Subcutaneous abdominal adipose tissue (tissue), 5 donors: ENCODE measurements at regions not wholly inside any gene's neighbourhood (a gene's known extent, or its start where the extent isn't known, plus 50 kb on each side); places are given as distances from the start of the nearest gene placed in this dataset.

ENCODE experiments used
- H3K27ac ChIP-seq: one replicate; pipeline ENCODE4 v1.7.0; 2013; ENCODE audit warnings: low read depth, mild to moderate bottlenecking, inconsistent platforms, low read length, moderate library complexity
- H3K27me3 ChIP-seq, 5 donors: one replicate each; pipeline ENCODE4 v1.7.0; 2013; ENCODE audit warnings: low read length in 5 of 5, inconsistent platforms in 1 of 5; ENCODE audit not compliant: control insufficient read depth in 5 of 5, insufficient read depth in 4 of 5
- H3K36me3 ChIP-seq, 5 donors: one replicate each; pipeline ENCODE4 v1.7.0; 2013; ENCODE audit warnings: low read length in 5 of 5; ENCODE audit not compliant: control insufficient read depth in 5 of 5, insufficient read depth in 5 of 5
- H3K4me1 ChIP-seq, 5 donors: one replicate each; pipeline ENCODE4 v1.7.0; 2013; ENCODE audit warnings: low read length in 5 of 5, mild to moderate bottlenecking in 3 of 5, moderate library complexity in 1 of 5; ENCODE audit not compliant: control insufficient read depth in 5 of 5, insufficient read depth in 5 of 5
- H3K4me3 ChIP-seq, 5 donors: one replicate each; pipeline ENCODE4 v1.7.0; 2013; ENCODE audit warnings: low read length in 5 of 5, low read depth in 1 of 5
- H3K9ac ChIP-seq, 5 donors: one replicate each; pipeline ENCODE4 v1.7.0; 2013; ENCODE audit warnings: low read length in 5 of 5, mild to moderate bottlenecking in 4 of 5, moderate library complexity in 3 of 5
- H3K9me3 ChIP-seq, 5 donors: one replicate each; pipeline ENCODE4 v1.7.0; 2013; ENCODE audit warnings: low read length in 5 of 5; ENCODE audit not compliant: control insufficient read depth in 5 of 5
- donor health status: healthy.
- donor health status: healthy.
- donor health status: healthy.
- donor health status: healthy.
- donor health status: healthy.

DNA sequence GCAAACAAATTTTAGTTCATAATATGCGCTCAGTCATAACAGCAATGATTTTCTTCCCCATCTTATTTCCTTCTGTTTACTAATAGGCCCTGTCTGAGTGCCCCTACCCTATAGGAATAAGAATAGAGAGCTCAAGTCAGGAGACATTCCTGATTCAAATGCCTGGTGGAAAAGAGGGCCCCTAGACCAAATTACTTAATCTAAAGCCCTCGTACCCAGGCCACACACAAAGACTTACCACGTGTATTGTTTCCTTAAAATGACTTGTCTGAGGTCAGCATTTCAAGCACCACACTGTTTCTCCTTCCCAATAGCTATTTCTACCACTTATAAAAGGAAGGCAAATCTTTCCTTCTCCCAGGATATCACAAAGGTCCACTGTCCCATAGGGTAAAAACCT, 314.9 kb upstream of the TMTC1 start:
- H3K36me3 ChIP-seq, result no peaks in the 10 kb centered on the region
- H3K4me1 ChIP-seq, result no peaks in the 10 kb centered on the region
- no peak overlapping the region for H3K9ac ChIP-seq
- no peaks in the 10 kb centered on the region for H3K9me3 ChIP-seq
- H3K27me3 ChIP-seq, result no peaks in the 10 kb centered on the region
- no peak overlapping the region for H3K27ac ChIP-seq
- H3K4me3 ChIP-seq, result no peak overlapping the region

DNA sequence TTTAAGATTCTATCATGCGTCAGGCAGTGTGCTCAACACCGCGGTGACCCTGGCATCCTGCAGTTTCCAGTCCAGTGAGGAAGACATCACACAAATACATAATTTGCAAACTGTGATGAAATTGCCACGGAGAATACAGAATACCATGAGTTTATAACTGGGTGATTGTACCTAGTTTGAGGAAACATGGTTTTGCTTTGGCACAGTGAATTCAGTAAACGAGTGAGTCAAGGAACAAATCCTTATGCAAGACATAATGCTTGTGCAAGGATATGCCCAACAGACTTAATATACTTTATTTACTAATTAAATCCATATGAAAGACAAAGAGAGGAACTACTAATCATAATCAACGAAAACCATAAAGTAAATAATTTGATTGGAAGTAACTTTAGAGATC, 311.8 kb upstream of the TMTC1 start:
- Histone ChIP-seq H3K27me3 (no peaks in the 10 kb centered on the region), H3K9ac (no peak overlapping the region), H3K27ac (no peak overlapping the region)

DNA sequence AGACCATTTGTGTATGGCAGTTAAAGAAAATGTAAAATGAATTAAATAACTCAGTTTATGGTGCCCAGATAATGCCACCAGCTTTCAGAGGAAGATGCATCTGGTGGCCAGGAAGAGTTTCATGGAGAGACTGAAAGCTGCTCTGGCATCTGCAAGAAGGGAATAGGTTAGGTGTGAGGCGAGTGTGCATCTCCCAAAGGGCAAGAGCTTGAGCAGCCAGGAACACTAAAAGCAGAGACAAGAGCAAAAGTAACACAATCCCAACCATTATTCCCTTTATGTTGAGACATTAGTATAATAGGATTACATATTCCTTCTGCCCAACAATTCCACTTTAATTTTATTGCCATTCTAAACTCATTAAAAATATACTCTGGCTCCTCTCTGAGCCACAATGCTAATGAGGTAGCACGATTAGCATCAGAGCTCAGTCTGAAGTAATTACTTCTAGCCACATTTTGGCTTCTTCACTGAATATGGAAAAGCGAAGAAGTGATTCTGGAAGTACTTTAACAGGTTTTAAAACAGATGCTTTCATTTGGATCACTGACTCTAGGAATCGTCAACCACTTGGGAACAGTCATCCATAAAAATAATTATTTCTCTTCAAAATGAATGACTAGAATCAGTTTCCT, 309.4 kb upstream of the TMTC1 start:
- Histone ChIP-seq H3K27me3 (no peaks in the 10 kb centered on the region), H3K36me3 (no peaks in the 10 kb centered on the region), H3K9ac (no peak overlapping the region), H3K27ac (no peak overlapping the region), H3K9me3 (no peaks in the 10 kb centered on the region), H3K4me3 (no peak overlapping the region), H3K4me1 (no peaks in the 10 kb centered on the region)

More for the DNA sequence above, 311.8 kb upstream of the TMTC1 start:
- Histone ChIP-seq H3K4me1 (no peaks in the 10 kb centered on the region), H3K9me3 (no peaks in the 10 kb centered on the region), H3K36me3 (no peaks in the 10 kb centered on the region), H3K4me3 (no peak overlapping the region)

DNA sequence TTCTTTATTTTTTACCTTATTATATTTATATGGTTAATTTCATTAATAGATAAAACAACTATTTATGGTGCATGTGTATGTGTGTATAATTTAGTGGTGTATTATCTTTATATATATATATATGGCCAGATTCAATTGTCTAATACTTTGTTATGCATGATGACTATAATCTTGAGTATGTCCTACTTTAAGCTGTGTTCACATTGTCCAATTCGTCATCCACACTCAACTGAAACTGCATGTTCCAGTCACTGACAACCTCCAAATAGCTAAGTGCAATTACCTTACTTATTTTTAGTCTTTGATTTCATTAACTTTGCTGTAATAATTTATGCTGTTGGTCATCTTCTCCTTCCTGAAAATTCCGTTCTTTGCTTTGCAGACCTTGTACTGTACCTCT, 306.5 kb upstream of the TMTC1 start:
- Histone ChIP-seq H3K4me3 (no peak overlapping the region), H3K9ac (no peak overlapping the region), H3K4me1 (no peaks in the 10 kb centered on the region), H3K36me3 (no peaks in the 10 kb centered on the region), H3K9me3 (no peaks in the 10 kb centered on the region), H3K27ac (no peak overlapping the region), H3K27me3 (no peaks in the 10 kb centered on the region)

DNA sequence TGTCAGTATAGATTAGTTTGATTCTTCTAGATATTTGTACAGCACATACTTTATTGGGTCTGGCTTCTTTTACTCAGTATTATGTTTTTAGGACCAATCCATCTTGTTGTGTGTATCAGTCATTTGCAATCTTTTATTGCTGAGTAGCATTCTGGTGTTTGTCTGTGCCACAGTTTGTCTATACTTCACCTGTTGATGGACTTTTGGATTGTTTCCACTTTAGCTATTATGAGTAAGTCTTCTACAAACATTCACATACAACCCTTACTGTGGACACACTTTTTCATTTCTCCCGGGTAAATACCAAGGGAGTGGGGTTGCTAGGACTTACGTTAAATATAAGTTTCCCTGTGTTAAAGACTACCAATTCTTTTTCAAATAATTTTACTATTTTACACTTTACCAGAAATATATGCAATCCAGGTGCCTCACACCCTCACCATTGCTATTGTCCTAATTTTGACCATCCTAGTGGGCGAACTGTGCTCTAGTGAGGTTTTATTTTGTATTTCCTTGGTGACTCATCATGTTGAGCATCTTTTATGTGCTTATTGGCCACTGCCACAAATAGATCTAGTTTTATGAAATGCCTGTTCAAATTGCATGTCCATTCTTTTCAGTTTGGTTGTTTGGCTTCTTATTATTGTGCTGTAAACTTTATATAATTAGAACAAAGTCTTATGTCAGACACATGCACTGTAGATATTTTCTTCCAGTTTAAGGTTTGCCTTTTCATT, 304.7 kb upstream of the TMTC1 start:
- H3K27ac ChIP-seq, result no peak overlapping the region
- H3K9ac ChIP-seq, result no peak overlapping the region
- H3K36me3 ChIP-seq, result no peaks in the 10 kb centered on the region
- no peaks in the 10 kb centered on the region for H3K4me1 ChIP-seq
- H3K4me3 ChIP-seq, result no peak overlapping the region
- no peaks in the 10 kb centered on the region for H3K27me3 ChIP-seq
- no peaks in the 10 kb centered on the region for H3K9me3 ChIP-seq

DNA sequence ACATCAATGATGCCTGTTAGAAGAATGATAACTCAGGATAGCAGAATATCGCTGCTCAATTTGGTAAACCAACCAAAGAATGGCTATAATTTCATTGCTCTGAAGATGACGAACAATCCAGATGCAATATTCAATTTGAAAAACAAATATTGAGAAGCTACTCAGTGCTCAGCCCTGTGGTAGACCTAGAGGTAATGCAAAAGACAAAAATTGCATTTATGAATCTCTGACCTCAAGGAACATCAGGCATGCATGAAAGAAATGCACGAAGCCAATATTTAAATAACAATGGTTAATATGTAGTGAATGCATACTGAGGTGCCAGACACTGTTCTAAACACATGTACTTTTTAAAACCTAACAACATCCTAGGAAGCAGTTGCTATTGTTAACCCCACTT, 298.6 kb upstream of the TMTC1 start:
- Histone ChIP-seq H3K9ac (no peak overlapping the region), H3K4me1 (no peaks in the 10 kb centered on the region), H3K36me3 (no peaks in the 10 kb centered on the region), H3K27ac (no peak overlapping the region), H3K9me3 (no peaks in the 10 kb centered on the region), H3K27me3 (no peaks in the 10 kb centered on the region), H3K4me3 (no peak overlapping the region)

DNA sequence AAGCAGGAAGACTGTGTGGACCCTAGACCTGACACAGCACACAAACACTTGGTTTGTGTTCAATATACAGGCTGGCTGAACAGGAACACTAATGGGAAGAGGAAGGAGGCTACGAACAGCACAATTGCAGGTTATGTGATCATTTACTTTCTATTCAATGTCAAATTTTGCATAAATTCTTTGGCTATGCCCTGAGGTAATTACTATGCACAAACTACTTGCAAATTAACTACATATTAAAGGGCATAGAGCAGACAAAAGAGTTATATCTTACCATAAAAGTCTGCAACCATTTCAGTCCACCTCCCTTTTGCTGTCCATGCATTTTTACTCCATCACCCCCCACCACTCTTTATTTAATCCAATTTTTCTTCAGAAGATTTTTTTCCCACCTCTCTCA, 291.2 kb upstream of the TMTC1 start:
- Histone ChIP-seq H3K4me1 (no peaks in the 10 kb centered on the region), H3K4me3 (no peak overlapping the region), H3K27ac (no peak overlapping the region), H3K9ac (no peak overlapping the region), H3K9me3 (no peaks in the 10 kb centered on the region), H3K36me3 (no peaks in the 10 kb centered on the region), H3K27me3 (no peaks in the 10 kb centered on the region)

DNA sequence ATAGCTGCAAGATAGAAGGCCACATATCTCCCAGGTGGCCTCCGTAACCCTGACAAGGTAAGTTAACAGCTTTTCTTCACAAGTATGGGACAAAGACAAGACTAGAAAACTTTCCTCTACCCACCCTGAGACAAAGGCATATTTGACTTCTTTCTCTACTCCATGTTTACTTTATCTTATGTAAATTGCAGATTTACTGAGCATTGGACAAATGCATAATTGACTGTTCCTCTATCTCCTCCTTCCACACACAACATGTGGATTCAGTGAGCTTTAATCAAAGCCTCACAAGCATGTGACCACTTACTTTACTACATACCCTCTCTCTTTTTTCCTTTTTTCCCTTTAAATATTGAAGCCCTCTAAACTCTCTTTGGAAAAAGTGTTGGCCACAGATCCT, 289.1 kb upstream of the TMTC1 start:
- Histone ChIP-seq H3K9me3 (peaks cover 0 to 2% (median 0%) of the 10 kb centered on the region in 5 donors), H3K36me3 (no peaks in the 10 kb centered on the region), H3K9ac (no peak overlapping the region), H3K27ac (no peak overlapping the region), H3K4me1 (no peaks in the 10 kb centered on the region), H3K4me3 (no peak overlapping the region), H3K27me3 (no peaks in the 10 kb centered on the region)

DNA sequence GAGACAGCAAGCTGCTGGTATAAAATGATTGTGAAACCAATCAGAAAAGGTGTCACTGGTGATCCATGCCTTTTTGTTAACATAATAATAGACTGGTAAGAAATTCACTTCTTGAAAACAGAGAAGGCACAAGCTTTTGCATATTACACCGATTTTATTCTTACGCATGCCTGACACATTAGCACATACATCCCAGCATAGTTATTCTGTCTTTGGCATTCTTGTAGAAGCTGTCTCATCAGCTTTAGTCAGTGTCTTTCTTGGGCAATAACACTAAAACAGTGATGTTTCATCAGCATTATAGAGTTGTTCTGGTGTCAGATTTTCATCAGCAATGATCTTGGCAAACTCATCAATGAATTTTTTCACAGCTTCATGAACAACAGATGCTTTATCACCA, 283.4 kb upstream of the TMTC1 start:
- H3K4me3 ChIP-seq, result no peak overlapping the region
- H3K36me3 ChIP-seq, result no peaks in the 10 kb centered on the region
- no peaks in the 10 kb centered on the region for H3K27me3 ChIP-seq
- H3K4me1 ChIP-seq, result no peaks in the 10 kb centered on the region
- no peak overlapping the region for H3K9ac ChIP-seq
- H3K27ac ChIP-seq, result no peak overlapping the region
- H3K9me3 ChIP-seq, result peaks cover 0 to 4% (median 0%) of the 10 kb centered on the region in 5 donors

DNA sequence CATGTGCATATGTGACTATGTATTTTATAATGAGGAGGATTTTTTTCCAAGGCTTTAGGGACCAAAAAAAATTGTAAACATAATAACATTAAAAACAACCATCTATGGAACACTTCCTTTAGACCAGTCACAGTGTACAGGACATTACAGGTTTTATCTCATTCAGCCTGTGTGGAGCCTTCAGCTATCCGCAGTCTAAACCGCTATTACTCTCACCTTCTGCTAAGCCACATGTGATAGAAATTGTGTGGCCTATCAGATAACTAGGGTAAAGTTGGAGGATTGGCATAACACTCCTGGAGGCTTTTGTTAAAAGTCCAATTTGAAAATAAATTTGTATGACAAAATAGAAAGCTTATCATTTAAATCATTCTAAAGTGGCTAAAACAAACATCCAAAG, 281.2 kb upstream of the TMTC1 start:
- peak overlapping the region in 1 of 5 donors; percentile 37 for H3K4me3 ChIP-seq
- H3K9me3 ChIP-seq, result peaks cover 0 to 4% (median 0%) of the 10 kb centered on the region in 5 donors
- no peak overlapping the region for H3K9ac ChIP-seq
- no peaks in the 10 kb centered on the region for H3K36me3 ChIP-seq
- no peaks in the 10 kb centered on the region for H3K4me1 ChIP-seq
- H3K27me3 ChIP-seq, result no peaks in the 10 kb centered on the region
- no peak overlapping the region for H3K27ac ChIP-seq
